ENCODE measurements at regions not wholly inside any gene's neighbourhood (a gene's known extent, or its start where the extent isn't known, plus 50 kb on each side); places are given as distances from the start of the nearest gene placed in this dataset.
"Not testable (repeated sequence)": the region's sequence is repeated elsewhere in the genome, so short reads cannot be mapped to it uniquely, and the experiment has no call there.

- DNase-seq: no peak
Observed at GRCh38 chr11:80282643-80283042, 841.8 kb upstream of the TENM4 start.

- DNase-seq: no peak
Observed at GRCh38 chr11:80281194-80281593, 840.4 kb upstream of the TENM4 start.

GRCh38 chr11:80280737-80281136, 839.9 kb upstream of the TENM4 start:
- DNase-seq: no peak

GRCh38 chr11:80261776-80262175, 820.9 kb upstream of the TENM4 start:
- no peak for DNase-seq

- not testable (repeated sequence) for DNase-seq
Observed at GRCh38 chr11:80257319-80258015, 816.6 kb upstream of the TENM4 start.

GRCh38 chr11:80255021-80255420, 814.2 kb upstream of the TENM4 start:
- no peak for DNase-seq

GRCh38 chr11:80241766-80242165, 800.9 kb upstream of the TENM4 start:
- DNase-seq: no peak

GRCh38 chr11:80240245-80240644, 799.4 kb upstream of the TENM4 start:
- no peak for DNase-seq

- no peak for DNase-seq
Observed at GRCh38 chr11:80239217-80239616, 798.4 kb upstream of the TENM4 start.

- no peak for DNase-seq
Observed at GRCh38 chr11:80227915-80228314, 787.1 kb upstream of the TENM4 start.

GRCh38 chr11:80214413-80214812, 773.6 kb upstream of the TENM4 start:
- DNase-seq: no peak

GRCh38 chr11:80211673-80212072, 770.8 kb upstream of the TENM4 start:
- DNase-seq: no peak

- no peak for DNase-seq
Observed at GRCh38 chr11:80204021-80204420, 763.2 kb upstream of the TENM4 start.

- no peak for DNase-seq
Observed at GRCh38 chr11:80196932-80197554, 756.2 kb upstream of the TENM4 start.

- no peak for DNase-seq
Observed at GRCh38 chr11:80196041-80196440, 755.2 kb upstream of the TENM4 start.

GRCh38 chr11:80194625-80195024, 753.8 kb upstream of the TENM4 start:
- no peak for DNase-seq

- no peak for DNase-seq
Observed at GRCh38 chr11:80194016-80194415, 753.2 kb upstream of the TENM4 start.

GRCh38 chr11:80188076-80188627, 747.3 kb upstream of the TENM4 start:
- no peak for DNase-seq

GRCh38 chr11:80186692-80187091, 745.9 kb upstream of the TENM4 start:
- no peak for DNase-seq

- no peak for DNase-seq
Observed at GRCh38 chr11:80182901-80183300, 742.1 kb upstream of the TENM4 start.

GRCh38 chr11:80173371-80174136, 732.7 kb upstream of the TENM4 start:
- DNase-seq: no peak

GRCh38 chr11:80168796-80169195, 728.0 kb upstream of the TENM4 start:
- no peak for DNase-seq

GRCh38 chr11:80167766-80168165, 726.9 kb upstream of the TENM4 start:
- DNase-seq: no peak

- DNase-seq: no peak
Observed at GRCh38 chr11:80165744-80166143, 724.9 kb upstream of the TENM4 start.
